K562 (cell line): ENCODE measurements at regions not wholly inside any gene's neighbourhood (a gene's known extent, or its start where the extent isn't known, plus 50 kb on each side); places are given as distances from the start of the nearest gene placed in this dataset.
"Not testable (repeated sequence)": the region's sequence is repeated elsewhere in the genome, so short reads cannot be mapped to it uniquely, and the experiment has no call there.

Experiments
- ATAC-seq: fragments of 200-7000 bp; cut with Tn5 transposase; 3 replicates; pipeline ENCODE4 v1.9.1; 2020; ENCODE audit warnings: moderate library complexity
- BruUV-seq: library from RNA; stranded (reverse); fragments of 400-500 nt; replicated peaks from 2 replicates; lab custom pipeline; 2021; lab: Mats Ljungman, UMichigan
- CTCF ChIA-PET: fragments of 300-600 bp; formaldehyde crosslinking; extraction: SDS; loops from one replicate; lab custom pipeline; 2021; ENCODE audit warnings: low intra/inter-chr PET ratio; lab: Yijun Ruan, JAX
- POLR2A ChIA-PET: fragments of 300-600, 350-650 bp; sonication (Branson Sonifier 250); formaldehyde crosslinking; extraction: SDS; loops from one replicate; lab custom pipeline; 2021; ENCODE audit warnings: antibody characterized with exemption, inconsistent platforms; lab: Yijun Ruan, JAX
- DNase-seq, 4 experiments: peaks; one replicate each; pipeline versions ENCODE4 v3.0.0 to v3.0.0-alpha.2; 2011 to 2018; ENCODE audit warnings: low spot score in 3 of 4, mixed read lengths in 3 of 4; ENCODE audit errors: extremely low read depth in 1 of 4
- FAIRE-seq: peaks from 2 replicates; lab custom pipeline; 2011; peaks lifted over from hg19 to GRCh38; lab: Jason Lieb, UNC
- H2AFZ ChIP-seq: 2 replicates; pipeline ENCODE4 v1.6.0; 2011; ENCODE audit warnings: low read depth, low read length, control low read depth, inconsistent platforms
- H3K27ac ChIP-seq: fragments of 200-600 bp; 3 replicates; pipeline ENCODE4 v1.8.0; 2011; ENCODE audit warnings: low read depth, mild to moderate bottlenecking, control low read depth, inconsistent platforms, low read length, moderate library complexity, mixed read lengths; ENCODE audit errors: extremely low read depth
- H3K27me3 ChIP-seq, 2 experiments: fragments of 300-600 bp in 1 of 2; 2 replicates in 1 of 2; 3 replicates in 1 of 2; pipeline versions ENCODE4 v1.6.0 to v1.8.0; 2011; ENCODE audit warnings: inconsistent platforms in 2 of 2, low read length in 2 of 2, mild to moderate bottlenecking in 1 of 2, mixed read lengths in 1 of 2, moderate library complexity in 1 of 2; ENCODE audit not compliant: control insufficient read depth in 2 of 2, insufficient read depth in 2 of 2
- H3K36me3 ChIP-seq: fragments of 300-600 bp; 3 replicates; pipeline ENCODE4 v1.8.0; 2011; ENCODE audit warnings: mild to moderate bottlenecking, low read length, inconsistent platforms; ENCODE audit not compliant: control insufficient read depth, insufficient read depth
- H3K4me1 ChIP-seq, 2 experiments: fragments of 200-600 bp in 1 of 2; replicated peaks in 1 of 2; 2 replicates in 1 of 2; 3 replicates in 1 of 2; pipeline versions ENCODE4 v1.5.1 to v1.8.0; 2011; ENCODE audit warnings: inconsistent platforms in 2 of 2, low read length in 2 of 2, mild to moderate bottlenecking in 1 of 2, mixed read lengths in 1 of 2, moderate library complexity in 1 of 2; ENCODE audit not compliant: control insufficient read depth in 2 of 2, insufficient read depth in 2 of 2
- H3K4me2 ChIP-seq: 2 replicates; pipeline ENCODE4 v1.6.1; 2011; ENCODE audit warnings: low read length, control low read depth, inconsistent platforms, mixed read lengths; ENCODE audit not compliant: insufficient read depth
- H3K4me3 ChIP-seq: fragments of 200-600 bp; sonication (generic), shearing (Covaris generic); 2 replicates; pipeline ENCODE4 v1.5.1; 2016; ENCODE audit warnings: control low read depth, inconsistent platforms
- H3K79me2 ChIP-seq: fragments of 200-600 bp; 3 replicates; pipeline ENCODE4 v1.8.0; 2011; ENCODE audit warnings: low read length, inconsistent platforms; ENCODE audit not compliant: control insufficient read depth, insufficient read depth
- H3K9ac ChIP-seq, 2 experiments: 2 replicates each; pipeline versions ENCODE4 v1.6.0 to v1.6.1; 2011; ENCODE audit warnings: low read depth in 2 of 2, low read length in 2 of 2, control low read depth in 1 of 2, inconsistent platforms in 1 of 2, mild to moderate bottlenecking in 1 of 2, mixed read lengths in 1 of 2; ENCODE audit not compliant: insufficient read depth in 1 of 2
- H3K9me1 ChIP-seq: one replicate; pipeline ENCODE4 v1.6.0; 2011; ENCODE audit warnings: inconsistent platforms, mild to moderate bottlenecking, low read length, moderate library complexity; ENCODE audit not compliant: control insufficient read depth, insufficient read depth
- H3K9me3 ChIP-seq: replicated peaks from 2 replicates; pipeline ENCODE4 v1.5.1; 2011; ENCODE audit warnings: low read depth, low read length, inconsistent platforms; ENCODE audit not compliant: control insufficient read depth, insufficient read depth
- H4K20me1 ChIP-seq: replicated peaks from 2 replicates; pipeline ENCODE4 v1.6.1; 2011; ENCODE audit warnings: low read length, inconsistent platforms, mixed read lengths; ENCODE audit not compliant: control insufficient read depth, insufficient read depth
- BHLHE40 ChIP-seq: IDR thresholded peaks from 2 replicates; pipeline ENCODE4 v1.6.1; 2011; ENCODE audit warnings: low read length, improper control_type of control experiment
- NCOA6 ChIP-seq: fragments of 450-650 bp; IDR thresholded peaks from 2 replicates; pipeline ENCODE4 v1.6.1; 2017; ENCODE audit warnings: mild to moderate bottlenecking
- PHF21A ChIP-seq: fragments of 450-650 bp; IDR thresholded peaks from 2 replicates; pipeline ENCODE4 v1.6.1; 2017; ENCODE audit warnings: low read depth, borderline replicate concordance
- PREB ChIP-seq: sonication (generic); formaldehyde crosslinking; IDR thresholded peaks from 2 replicates; pipeline ENCODE4 v1.8.1; 2023; ENCODE audit warnings: mild to moderate bottlenecking, missing genetic modification reagents
- PTTG1 ChIP-seq: fragments of 450-650 bp; IDR thresholded peaks from 2 replicates; pipeline ENCODE4 v1.6.1; 2016; ENCODE audit warnings: low read depth, mild to moderate bottlenecking, missing genetic modification characterization, missing compliant biosample characterization
- SMAD4 ChIP-seq: fragments of 250-450 bp; sonication (Bioruptor Pico); conservative IDR thresholded peaks from 2 replicates; pipeline ENCODE4 v1.8.0; 2021; ENCODE audit warnings: inconsistent platforms, mild to moderate bottlenecking, moderate library complexity
- TEAD4 ChIP-seq, 2 experiments: sonication (generic) in 1 of 2; formaldehyde crosslinking in 1 of 2; IDR thresholded peaks; 2 replicates each; pipeline versions ENCODE4 v1.6.1 to v1.8.0; 2012 to 2022; ENCODE audit warnings: borderline replicate concordance in 1 of 2, inconsistent platforms in 1 of 2, low read length in 1 of 2, mild to moderate bottlenecking in 1 of 2, missing genetic modification reagents in 1 of 2
- ZNF23 ChIP-seq: fragments of 250-450 bp; sonication (Bioruptor Pico); IDR thresholded peaks from 2 replicates; pipeline ENCODE4 v1.4.0; 2020; ENCODE audit warnings: mild to moderate bottlenecking
- ZNF280A ChIP-seq: fragments of 450-650 bp; IDR thresholded peaks from 2 replicates; pipeline ENCODE4 v1.6.1; 2018; ENCODE audit warnings: mild to moderate bottlenecking, low read depth; ENCODE audit not compliant: partially characterized antibody
- ZNF3 ChIP-seq: fragments of 250-450 bp; sonication (Bioruptor Pico); IDR thresholded peaks from 2 replicates; pipeline ENCODE4 v1.5.0; 2021; ENCODE audit warnings: mild to moderate bottlenecking, moderate library complexity
- WGBS: fragments of 100-300 bp; shearing (Covaris generic); methylation state at CpG from one replicate; pipeline ENCODE4 v1.1.6; 2016; ENCODE audit warnings: low coverage, mixed read lengths; ENCODE audit not compliant: insufficient coverage; ENCODE audit errors: missing lambda C conversion rate; 5-methylcytosine and 5-hydroxymethylcytosine counted together
- in situ Hi-C: fragments of 300-500 bp; cut with MboI; formaldehyde crosslinking; loops from 4 replicates; pipeline ENCODE4 v1.15.0; 2018; ENCODE audit warnings: inconsistent platforms, mixed read lengths
- intact Hi-C: fragments of 100-400 bp; cut with micrococcal nuclease; formaldehyde crosslinking; loops from 2 replicates; pipeline ENCODE4 v1.14.2; 2022

GRCh38 chr5:27095761-27096160 is 57.4 kb upstream of the CDH9 start:
- under 1% methylated on average over 16 of the region's 16 CpGs for WGBS
- FAIRE-seq, H3K27ac ChIP-seq, H3K36me3 ChIP-seq, H3K4me2 ChIP-seq, BruUV-seq, H3K9me1 ChIP-seq, in situ Hi-C loops, H3K9me3 ChIP-seq, H3K27me3 ChIP-seq, intact Hi-C loops, H3K4me1 ChIP-seq, H2AFZ ChIP-seq, H4K20me1 ChIP-seq, H3K9ac ChIP-seq, DNase-seq, H3K79me2 ChIP-seq, POLR2A ChIA-PET, CTCF ChIA-PET, H3K4me3 ChIP-seq, ATAC-seq: not testable (repeated sequence)

GRCh38 chr5:27093279-27093678 is 54.9 kb upstream of the CDH9 start:
- Histone ChIP-seq H4K20me1 (no peaks in the 10 kb centered on the region), H3K4me3 (no peak overlapping the region), H3K27me3 (no peaks in the 10 kb centered on the region), H3K9ac (no peak overlapping the region), H3K36me3 (no peaks in the 10 kb centered on the region), H3K4me1 (no peaks in the 10 kb centered on the region), H3K4me2 (no peak overlapping the region), H3K9me1 (no peaks in the 10 kb centered on the region), H3K27ac (no peak overlapping the region), H2AFZ (no peak overlapping the region), H3K79me2 (no peaks in the 10 kb centered on the region), H3K9me3 (no peaks in the 10 kb centered on the region)
- intact Hi-C loops (no loop called here), in situ Hi-C loops (no loop called here)
- DNase-seq (no peak), ATAC-seq (no peak), FAIRE-seq (no peak)
- no TSS peak for BruUV-seq
- ChIA-PET POLR2A (no interaction called here), CTCF (interaction anchor here (0.7 kb wide), 1 partner anchor 527 kb away, joined by 3 read pairs; no protein-coding TSS in a partner anchor)
- WGBS, result 4% methylated on average over 2 of the region's 2 CpGs
- TF ChIP-seq PHF21A (no peak), ZNF23 (CRISPR knock-in tag) (no peak), ZNF3 (CRISPR knock-in tag) (no peak), PTTG1 (tag) (no peak), ZNF280A (no peak), PREB (CRISPR knock-in tag) (no peak), TEAD4 (IDR thresholded peaks at IDR 0.05; ENCODE audit: low read length) (no peak), TEAD4 (CRISPR knock-in tag; IDR thresholded peaks at IDR 0.05; ENCODE audit: borderline replicate concordance) (no peak), SMAD4 (CRISPR knock-in tag) (no peak), BHLHE40 (no peak), NCOA6 (no peak)
